Endothelial cell of umbilical vein (primary cell): ENCODE measurements at regions not wholly inside any gene's neighbourhood (a gene's known extent, or its start where the extent isn't known, plus 50 kb on each side); places are given as distances from the start of the nearest gene placed in this dataset.

Source experiments
- CTCF ChIP-seq, 2 donors: IDR thresholded peaks; 1 replicate in 1 of 2; 2 replicates in 1 of 2; pipeline ENCODE4 v1.5.1; 2011; ENCODE audit warnings: low read length in 2 of 2, mild to moderate bottlenecking in 2 of 2, moderate library complexity in 2 of 2, control low read depth in 1 of 2, inconsistent platforms in 1 of 2, low read depth in 1 of 2; ENCODE audit not compliant: insufficient read depth in 1 of 2; ENCODE audit errors: extremely low read depth in 1 of 2
- EZH2 ChIP-seq: IDR thresholded peaks from 2 replicates; pipeline ENCODE4 v1.6.1; 2012; ENCODE audit warnings: borderline replicate concordance, low read depth, mild to moderate bottlenecking, moderate library complexity, low read length, inconsistent platforms; ENCODE audit not compliant: severe bottlenecking
- JUN ChIP-seq: IDR thresholded peaks from 2 replicates; pipeline ENCODE4 v1.6.1; 2011; ENCODE audit warnings: borderline replicate concordance, low read depth; ENCODE audit not compliant: insufficient read length, insufficient read depth
- MYC ChIP-seq: IDR thresholded peaks from one replicate; pipeline ENCODE4 v1.6.1; 2011; ENCODE audit warnings: mild to moderate bottlenecking, low read depth, low read length
- POLR2A ChIP-seq: IDR thresholded peaks from 2 replicates; pipeline ENCODE4 v1.6.1; 2012; ENCODE audit warnings: low read depth, mild to moderate bottlenecking, control low read depth, low read length
- POLR2AphosphoS5 ChIP-seq: IDR thresholded peaks from 2 replicates; pipeline ENCODE4 v1.6.1; 2012; ENCODE audit warnings: low read depth, mild to moderate bottlenecking, control low read depth, low read length, moderate library complexity; ENCODE audit not compliant: insufficient read depth
- TF ChIP-seq, protein P1 (sequence below): IDR thresholded peaks from 2 replicates; pipeline ENCODE4 v1.6.1; 2011; ENCODE audit not compliant: insufficient read depth, insufficient read length

DNA sequence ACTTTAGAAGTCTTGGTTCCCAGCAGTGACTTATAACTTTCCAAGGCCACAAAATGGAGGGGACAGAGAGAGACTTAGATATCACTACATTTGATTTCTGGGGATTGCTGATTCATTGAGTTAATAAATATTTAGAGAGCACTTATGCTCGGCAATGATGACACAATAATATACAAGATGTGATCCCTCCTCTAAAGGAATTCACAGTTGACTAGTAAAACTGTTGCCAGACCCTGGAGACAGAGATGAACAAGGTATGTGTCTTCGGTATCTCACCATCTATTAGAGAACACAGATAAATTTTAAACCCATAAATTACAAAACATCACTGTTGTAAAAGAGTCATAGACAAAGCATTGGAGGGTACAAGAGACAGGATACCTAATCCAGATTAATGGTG, 437.5 kb downstream of the FOXO1 start:
- no peak for TF ChIP-seq EZH2
- no peak for TF ChIP-seq MYC
- no peak for TF ChIP-seq CTCF (IDR thresholded peaks at IDR 0.05; ENCODE audit: extremely low read depth in 1 of 2, insufficient read depth in 1 of 2, low read depth in 1 of 2, low read length in 2 of 2)
- TF ChIP-seq, protein P1, sequence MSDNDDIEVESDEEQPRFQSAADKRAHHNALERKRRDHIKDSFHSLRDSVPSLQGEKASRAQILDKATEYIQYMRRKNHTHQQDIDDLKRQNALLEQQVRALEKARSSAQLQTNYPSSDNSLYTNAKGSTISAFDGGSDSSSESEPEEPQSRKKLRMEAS: no peak
- no peak for TF ChIP-seq POLR2A
- no peak for TF ChIP-seq JUN
- no peak for TF ChIP-seq POLR2AphosphoS5
